Activated CD8-positive, alpha-beta T cell treated with anti-CD3 and anti-CD28 coated beads, Interleukin-2, amount 10 ng/mL, durations not matched to agents 7 days and 5 days (primary cell): ENCODE measurements at regions not wholly inside any gene's neighbourhood (a gene's known extent, or its start where the extent isn't known, plus 50 kb on each side); places are given as distances from the start of the nearest gene placed in this dataset.
A peak's percentile ranks its signal among the peaks of the same experiment; 100 is the strongest.

Experiments
- ATAC-seq: fragments of 150-1000 bp; cut with Tn5 transposase; one replicate; pipeline ENCODE4 v1.10.0; 2021; ENCODE audit warnings: moderate library complexity
- CTCF ChIA-PET: fragments of 350-600 bp; sonication (Branson Sonifier 250); formaldehyde crosslinking; loops from one replicate; lab custom pipeline; 2021; ENCODE audit warnings: antibody characterized with exemption; lab: Charles Lee
- POLR2A ChIA-PET: fragments of 350-600 bp; sonication (Branson Sonifier 250); formaldehyde crosslinking; loops from one replicate; lab custom pipeline; 2021; ENCODE audit warnings: antibody characterized with exemption; lab: Charles Lee
- DNase-seq: peaks from one replicate; pipeline ENCODE4 v3.0.0-alpha.2; 2020
- H3K27ac Mint-ChIP-seq: one replicate; pipeline ENCODE4 v1.8.0; 2021; ENCODE audit warnings: mild to moderate bottlenecking, mixed read lengths
- H3K27me3 Mint-ChIP-seq: one replicate; pipeline ENCODE4 v1.8.0; 2021; ENCODE audit warnings: low read depth, mixed read lengths
- H3K36me3 Mint-ChIP-seq: one replicate; pipeline ENCODE4 v1.8.0; 2021; ENCODE audit warnings: low read depth, mixed read lengths
- H3K4me1 Mint-ChIP-seq: one replicate; pipeline ENCODE4 v1.8.0; 2021; ENCODE audit warnings: low read depth, mixed read lengths
- H3K4me3 Mint-ChIP-seq: one replicate; pipeline ENCODE4 v1.8.0; 2021; ENCODE audit warnings: mild to moderate bottlenecking, mixed read lengths
- H3K9me3 Mint-ChIP-seq: one replicate; pipeline ENCODE4 v1.8.0; 2022; ENCODE audit warnings: mixed read lengths; ENCODE audit not compliant: insufficient read depth

DNA sequence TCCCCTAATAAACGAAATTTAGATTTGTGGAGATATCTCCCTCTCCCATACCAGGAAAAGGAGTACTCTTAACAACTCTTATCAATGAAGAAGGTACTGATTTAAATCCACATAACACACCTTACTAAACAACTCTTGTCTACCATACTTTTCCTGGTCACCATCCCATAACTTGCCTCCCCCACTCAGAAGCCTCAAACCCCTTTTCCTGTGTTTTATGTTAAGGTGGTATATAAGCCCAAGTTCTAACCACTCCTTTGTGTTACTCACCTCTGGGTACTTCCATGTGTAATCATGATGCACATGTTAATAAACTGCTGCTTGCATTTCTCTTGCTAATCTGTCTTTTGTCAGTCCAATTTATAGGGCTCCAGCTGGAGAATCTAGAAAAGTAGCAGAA, 330.7 kb downstream of the CD83 start:
- Mint-ChIP-seq H3K4me1 (peaks cover 67% of the 10 kb centered on the region), H3K27me3 (no peaks in the 10 kb centered on the region), H3K27ac (no peak overlapping the region), H3K4me3 (no peak overlapping the region), H3K36me3 (peaks cover 12% of the 10 kb centered on the region), H3K9me3 (peaks cover 4% of the 10 kb centered on the region)
- ChIA-PET CTCF (interaction anchor here (1.0 to 2.8 kb wide), 4 partner anchors 19 to 1176 kb away, joined by 3 to 8 read pairs (median 4); no protein-coding TSS in a partner anchor), POLR2A (no interaction called here)
- DNase-seq (no peak), ATAC-seq (no peak)

DNA sequence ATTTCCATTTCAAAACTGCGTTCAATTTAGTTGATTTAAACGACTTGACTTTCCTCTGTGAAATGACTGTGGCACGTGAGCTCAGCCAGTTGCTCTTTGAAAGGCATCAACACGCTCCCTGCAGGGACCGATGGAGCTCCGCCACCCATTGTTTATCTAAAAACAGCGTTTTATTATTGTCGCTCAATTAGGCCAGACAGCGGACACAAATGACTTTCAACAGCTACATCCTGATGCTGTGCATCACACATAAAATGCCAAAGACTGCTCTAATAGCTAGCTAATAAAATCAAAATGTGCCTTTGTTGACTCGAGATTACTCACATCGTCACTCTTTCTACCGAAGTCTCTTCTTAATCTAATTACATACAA, 332.5 kb downstream of the CD83 start:
- peaks cover 74% of the 10 kb centered on the region for H3K4me1 Mint-ChIP-seq
- POLR2A ChIA-PET: no interaction called here

DNA sequence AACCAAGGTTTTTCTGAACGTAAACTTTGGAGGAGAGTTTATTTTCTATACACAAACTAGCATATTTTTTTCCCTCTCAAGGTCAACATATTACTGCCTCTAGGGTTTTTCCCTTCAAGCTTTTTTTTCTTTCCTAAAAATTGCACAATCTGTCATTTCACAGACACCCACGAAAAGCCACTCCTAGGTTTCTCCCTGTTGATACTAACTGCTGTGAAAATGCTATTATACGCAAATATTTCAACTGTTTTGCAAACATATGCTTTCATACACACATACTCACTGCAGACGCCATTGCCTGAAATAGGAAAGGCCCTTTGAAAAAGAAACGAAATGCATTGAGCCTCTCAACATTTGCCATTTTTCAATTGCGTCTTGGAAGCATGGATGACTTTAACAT, 333.0 kb downstream of the CD83 start:
- peaks cover 14% of the 10 kb centered on the region for H3K36me3 Mint-ChIP-seq
- peaks cover 4% of the 10 kb centered on the region for H3K9me3 Mint-ChIP-seq
- CTCF ChIA-PET: interaction anchor here (1.0 to 2.8 kb wide), 4 partner anchors 20 to 940 kb away, joined by 3 to 8 read pairs (median 3); no protein-coding TSS in a partner anchor
- POLR2A ChIA-PET: no interaction called here
- ATAC-seq (no peak), DNase-seq (no peak)
- no peaks in the 10 kb centered on the region for H3K27me3 Mint-ChIP-seq
- H3K4me1 Mint-ChIP-seq: peaks cover 79% of the 10 kb centered on the region
- no peak overlapping the region for H3K4me3 Mint-ChIP-seq
- no peak overlapping the region for H3K27ac Mint-ChIP-seq

More for the DNA sequence above, 332.5 kb downstream of the CD83 start:
- DNase-seq: no peak
- peaks cover 4% of the 10 kb centered on the region for H3K9me3 Mint-ChIP-seq
- ATAC-seq: no peak
- CTCF ChIA-PET: interaction anchor here (0.9 to 2.8 kb wide), 5 partner anchors 21 to 261 kb away, joined by 3 to 8 read pairs (median 3); no protein-coding TSS in a partner anchor
- peaks cover 12% of the 10 kb centered on the region for H3K36me3 Mint-ChIP-seq
- no peaks in the 10 kb centered on the region for H3K27me3 Mint-ChIP-seq
- H3K27ac Mint-ChIP-seq: peak overlapping the region; percentile 85
- no peak overlapping the region for H3K4me3 Mint-ChIP-seq

DNA sequence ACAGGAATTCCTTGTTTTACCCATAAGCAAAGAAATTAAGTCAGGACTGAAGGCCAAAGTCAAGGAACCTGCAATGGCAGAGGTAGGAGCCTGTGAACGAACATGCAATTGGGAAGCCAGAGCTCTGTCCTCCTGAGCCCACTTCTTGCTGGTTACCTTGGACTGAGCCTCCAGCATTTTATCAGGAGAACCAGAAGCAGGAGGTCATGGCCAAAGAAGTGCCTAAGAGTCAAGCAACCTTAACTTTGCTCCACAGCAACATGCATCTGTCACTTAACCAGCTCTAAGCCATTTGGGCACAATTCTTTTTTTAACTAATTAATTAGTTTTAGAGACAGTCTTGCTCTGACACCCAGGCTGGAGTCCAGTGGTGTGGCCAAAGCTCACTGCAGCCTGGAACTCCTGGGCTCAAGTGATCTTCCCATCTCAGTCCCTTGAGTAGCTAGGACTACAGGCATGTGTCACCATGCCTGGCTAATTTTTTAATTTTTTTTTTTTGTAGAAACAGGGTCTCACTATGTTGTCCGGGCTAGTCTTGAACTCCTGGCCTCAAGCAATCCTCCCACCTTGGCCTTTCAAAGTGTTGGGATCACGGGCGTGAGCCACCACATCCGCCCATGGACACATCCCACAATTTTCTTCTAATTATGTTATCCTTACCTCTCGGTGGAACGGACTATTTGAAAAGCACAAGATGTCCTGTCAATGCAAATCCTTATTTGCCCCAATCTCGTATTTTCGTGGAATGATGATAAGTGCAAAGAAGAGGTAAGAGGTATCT, 334.2 kb downstream of the CD83 start:
- CTCF ChIA-PET: interaction anchor here (1.0 to 1.5 kb wide), 4 partner anchors 79 to 939 kb away, joined by 3 to 4 read pairs (median 3); no protein-coding TSS in a partner anchor
- H3K27me3 Mint-ChIP-seq: no peaks in the 10 kb centered on the region
- DNase-seq: no peak
- H3K4me1 Mint-ChIP-seq: peaks cover 84% of the 10 kb centered on the region
- ATAC-seq: no peak
- H3K36me3 Mint-ChIP-seq: peaks cover 17% of the 10 kb centered on the region
- peaks cover 4% of the 10 kb centered on the region for H3K9me3 Mint-ChIP-seq
- POLR2A ChIA-PET: interaction anchor here (0.6 to 0.8 kb wide), 2 partner anchors 57 to 160 kb away, joined by 3 read pairs; no protein-coding TSS in a partner anchor
- no peak overlapping the region for H3K27ac Mint-ChIP-seq
- H3K4me3 Mint-ChIP-seq: no peak overlapping the region

DNA sequence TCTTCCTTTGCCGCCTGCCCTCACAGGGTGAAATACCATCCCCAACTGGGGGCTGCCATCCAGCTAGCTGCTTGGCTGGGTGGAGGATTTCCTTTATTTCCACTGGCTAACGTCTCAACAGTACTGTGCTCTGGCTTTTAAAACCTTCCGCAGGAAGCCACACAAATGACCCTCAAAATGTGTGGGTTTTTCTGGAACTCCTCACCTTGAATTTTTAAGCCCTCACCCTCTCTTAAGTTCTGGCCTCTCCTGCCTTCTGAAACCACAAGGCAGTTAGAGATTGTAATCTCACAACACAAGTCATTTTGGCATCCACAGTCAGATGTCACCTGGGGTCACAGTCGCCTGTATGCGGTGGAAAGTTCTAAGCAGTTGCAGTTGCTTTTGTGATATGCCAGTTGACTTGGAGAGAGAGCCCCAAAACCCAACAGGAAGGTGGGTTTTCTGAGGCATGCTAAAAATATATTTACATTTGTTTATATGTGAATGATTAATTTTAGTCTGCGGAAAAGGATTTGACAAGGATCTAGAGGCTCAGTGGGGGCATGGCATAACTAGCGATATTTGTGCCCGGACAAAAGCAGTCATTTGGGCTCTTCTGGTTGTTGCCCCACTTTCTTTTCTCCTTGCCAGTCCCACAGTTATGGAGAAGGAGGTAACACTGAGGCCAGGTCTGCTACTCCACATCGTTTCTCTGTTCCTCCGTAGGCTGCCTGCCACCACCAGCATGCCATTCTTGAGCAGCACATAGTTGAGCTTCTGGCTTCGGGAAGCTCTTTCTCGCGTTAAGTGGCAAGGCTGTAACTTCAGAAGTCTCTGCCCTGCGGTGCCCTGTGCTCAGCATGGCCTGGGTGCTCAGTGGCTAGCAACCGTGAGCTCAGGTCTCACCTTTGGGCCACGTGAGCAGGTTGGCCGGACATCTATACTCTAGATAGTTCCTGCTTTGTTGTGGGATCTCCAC, 335.3 kb downstream of the CD83 start:
- H3K36me3 Mint-ChIP-seq: peaks cover 14% of the 10 kb centered on the region
- ChIA-PET CTCF (interaction anchor here (0.6 to 3.5 kb wide), 5 partner anchors 11 to 259 kb away, joined by 3 to 8 read pairs (median 3); no protein-coding TSS in a partner anchor), POLR2A (interaction anchor here (0.6 to 0.8 kb wide), 2 partner anchors 58 to 161 kb away, joined by 3 read pairs; no protein-coding TSS in a partner anchor)
- DNase-seq: peak; percentile 89
- H3K27ac Mint-ChIP-seq: peak overlapping the region; percentile 84
- no peaks in the 10 kb centered on the region for H3K27me3 Mint-ChIP-seq
- peak overlapping the region; percentile 55 for H3K4me3 Mint-ChIP-seq
- peaks cover 4% of the 10 kb centered on the region for H3K9me3 Mint-ChIP-seq
- peaks cover 80% of the 10 kb centered on the region for H3K4me1 Mint-ChIP-seq
- ATAC-seq: peak; percentile 75

DNA sequence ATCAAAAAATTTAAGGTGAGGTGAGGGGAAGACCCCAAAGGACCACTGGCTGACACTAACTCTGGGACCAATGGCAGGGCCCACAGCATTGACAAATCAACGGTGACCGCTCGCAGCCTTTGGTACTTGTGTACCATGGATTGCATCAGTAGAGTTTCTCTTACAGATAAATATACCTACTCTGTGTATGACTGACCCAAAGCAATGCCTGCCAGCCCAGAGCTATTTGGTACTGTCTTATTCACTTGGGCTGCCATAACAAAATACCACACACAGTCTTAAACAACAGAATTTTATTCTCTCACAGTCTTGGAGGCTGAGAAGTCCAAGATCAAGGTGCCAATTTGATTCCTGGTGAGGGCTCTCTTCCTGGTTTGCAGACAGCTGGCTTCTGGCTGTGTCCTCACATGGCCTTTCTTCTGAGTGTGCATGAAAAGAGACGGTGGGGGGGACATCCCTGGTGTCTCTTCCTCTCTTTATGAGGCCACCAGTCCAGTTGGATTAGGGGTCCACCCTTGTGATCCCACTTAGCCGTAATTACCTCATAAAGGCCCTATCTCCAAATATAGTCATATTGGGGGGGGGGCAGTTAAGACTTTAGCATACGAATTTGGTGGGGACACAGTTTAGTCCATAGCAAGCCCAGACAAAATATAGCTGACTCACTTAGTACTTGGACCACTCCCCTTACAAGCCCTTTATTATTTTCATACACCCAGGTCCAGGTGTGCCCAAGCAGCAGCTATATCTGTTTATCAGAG, 336.3 kb downstream of the CD83 start:
- H3K4me1 Mint-ChIP-seq: peaks cover 72% of the 10 kb centered on the region
- POLR2A ChIA-PET: interaction anchor here (0.7 kb wide), 1 partner anchor 124 kb away, joined by 3 read pairs; no protein-coding TSS in a partner anchor
- CTCF ChIA-PET: interaction anchor here (0.6 to 3.5 kb wide), 4 partner anchors 10 to 258 kb away, joined by 3 to 8 read pairs (median 3); no protein-coding TSS in a partner anchor
- H3K36me3 Mint-ChIP-seq: peaks cover 5% of the 10 kb centered on the region
- H3K4me3 Mint-ChIP-seq: peak overlapping the region; percentile 55
- ATAC-seq (no peak), DNase-seq (no peak)
- H3K9me3 Mint-ChIP-seq: no peaks in the 10 kb centered on the region
- H3K27me3 Mint-ChIP-seq: no peaks in the 10 kb centered on the region
- peak overlapping the region; percentile 84 for H3K27ac Mint-ChIP-seq

DNA sequence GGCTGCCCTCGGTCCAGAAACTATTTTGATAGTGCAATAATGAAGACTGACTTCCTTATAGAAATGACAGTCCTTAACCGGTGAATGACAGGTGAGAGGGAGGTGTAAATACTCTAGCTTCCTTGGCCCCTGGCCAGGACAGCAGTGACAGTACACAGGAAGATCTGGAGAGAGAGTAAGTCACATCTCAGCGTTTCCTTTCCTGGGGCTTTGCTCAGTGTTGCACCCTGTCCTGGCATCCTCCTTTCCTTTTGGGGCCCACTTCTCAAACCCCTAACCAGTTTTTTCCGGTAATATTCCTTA, 336.9 kb downstream of the CD83 start:
- H3K9me3 Mint-ChIP-seq: no peaks in the 10 kb centered on the region
- peak overlapping the region; percentile 5 for H3K4me3 Mint-ChIP-seq
- peak overlapping the region; percentile 75 for H3K27ac Mint-ChIP-seq
- H3K4me1 Mint-ChIP-seq: peaks cover 67% of the 10 kb centered on the region
- POLR2A ChIA-PET: interaction anchor here (0.7 kb wide), 1 partner anchor 124 kb away, joined by 3 read pairs; no protein-coding TSS in a partner anchor
- CTCF ChIA-PET: interaction anchor here (1.1 to 3.5 kb wide), 2 partner anchors 243 to 257 kb away, joined by 3 to 8 read pairs; no protein-coding TSS in a partner anchor
- no peaks in the 10 kb centered on the region for H3K27me3 Mint-ChIP-seq
- H3K36me3 Mint-ChIP-seq: peaks cover 5% of the 10 kb centered on the region
- peak; percentile 52 for DNase-seq
- ATAC-seq: no peak

DNA sequence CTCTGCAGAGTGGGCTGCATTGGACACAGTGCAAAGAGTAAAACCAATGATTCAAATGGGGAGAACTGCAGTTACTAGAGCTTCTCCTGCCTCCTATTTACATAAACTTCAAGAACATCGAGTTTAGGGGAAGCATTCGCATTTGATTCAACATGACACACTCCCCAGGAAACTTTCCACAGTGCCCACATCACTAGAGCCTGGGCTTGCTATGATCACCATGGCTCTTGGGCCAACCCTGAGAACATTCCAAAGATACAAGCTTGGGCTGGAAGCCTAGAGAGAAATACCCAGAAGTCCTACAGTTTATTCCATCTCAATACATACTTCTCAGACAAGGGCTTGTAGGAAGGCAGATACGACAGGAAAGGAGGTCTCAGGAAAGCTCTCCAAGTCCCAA, 337.9 kb downstream of the CD83 start:
- CTCF ChIA-PET: interaction anchor here (1.1 to 3.5 kb wide), 2 partner anchors 244 to 256 kb away, joined by 3 to 8 read pairs; no protein-coding TSS in a partner anchor
- DNase-seq (no peak), ATAC-seq (no peak)
- Mint-ChIP-seq H3K4me3 (no peak overlapping the region), H3K27ac (no peak overlapping the region), H3K4me1 (peaks cover 60% of the 10 kb centered on the region), H3K36me3 (peaks cover 7% of the 10 kb centered on the region), H3K27me3 (no peaks in the 10 kb centered on the region), H3K9me3 (peaks cover 4% of the 10 kb centered on the region)
- POLR2A ChIA-PET: interaction anchor here (0.6 to 0.7 kb wide), 2 partner anchors 102 to 319 kb away, joined by 3 read pairs; no protein-coding TSS in a partner anchor

DNA sequence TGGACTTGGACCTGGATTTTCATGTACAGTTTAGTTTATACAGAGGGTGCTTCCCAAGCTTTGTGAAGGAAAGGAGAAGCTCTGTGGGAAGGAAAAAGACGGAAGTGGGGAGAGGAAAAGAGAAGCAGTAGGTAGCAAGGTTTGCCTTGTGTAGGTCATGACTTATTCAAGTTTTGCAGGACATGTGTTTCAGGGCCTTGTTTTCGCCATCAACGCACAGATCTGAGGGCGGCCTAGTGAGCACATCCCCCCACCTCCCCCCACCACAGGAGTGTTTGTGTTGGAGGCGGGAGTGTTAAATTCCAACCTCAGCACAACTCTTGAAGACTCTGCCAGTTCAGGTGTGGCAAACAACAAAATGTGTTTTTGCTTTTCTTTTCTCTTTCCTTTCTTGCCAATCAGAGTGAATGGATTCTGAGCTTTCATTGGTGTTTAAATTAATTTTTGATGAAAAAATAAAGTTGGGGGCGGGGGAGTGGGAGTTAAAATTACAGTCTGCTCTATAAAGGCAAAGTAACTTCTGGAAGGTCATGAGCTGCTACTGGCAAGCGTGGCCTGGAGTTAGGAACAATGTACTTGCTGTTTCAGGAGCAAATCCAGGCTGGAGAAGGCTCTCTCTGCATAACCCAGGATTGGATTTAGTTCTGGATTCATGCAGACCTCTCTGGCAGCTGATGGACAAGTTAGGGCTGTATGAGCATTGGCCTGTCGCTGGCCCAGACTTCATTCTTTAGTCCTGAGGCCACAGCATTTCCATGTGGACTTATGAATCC, 338.5 kb downstream of the CD83 start:
- Mint-ChIP-seq H3K36me3 (peaks cover 11% of the 10 kb centered on the region), H3K27me3 (no peaks in the 10 kb centered on the region), H3K4me3 (no peak overlapping the region), H3K4me1 (peaks cover 55% of the 10 kb centered on the region), H3K9me3 (peaks cover 4% of the 10 kb centered on the region), H3K27ac (no peak overlapping the region)
- ChIA-PET CTCF (interaction anchor here (3.5 kb wide), 1 partner anchor 255 kb away, joined by 8 read pairs; no protein-coding TSS in a partner anchor), POLR2A (no interaction called here)
- ATAC-seq (no peak), DNase-seq (no peak)

DNA sequence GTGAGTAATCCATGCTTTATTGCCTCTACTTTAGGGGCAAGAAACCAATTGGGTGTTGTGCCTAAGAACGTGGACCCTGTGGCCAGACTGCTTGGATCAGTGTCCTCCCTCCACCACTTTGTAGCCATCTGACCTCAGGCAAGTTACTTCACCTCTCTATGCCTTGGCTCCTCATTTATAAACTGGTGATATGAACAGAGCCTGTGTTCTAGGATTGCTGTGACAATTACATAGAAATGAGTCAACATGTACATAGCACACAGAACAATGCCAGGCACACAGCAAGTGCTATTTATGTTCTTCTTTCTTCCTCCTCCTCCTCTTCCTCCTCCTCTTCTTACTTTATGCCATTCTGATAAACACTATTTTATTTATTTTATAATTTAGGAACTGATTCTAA, 339.4 kb downstream of the CD83 start:
- ChIA-PET CTCF (no interaction called here), POLR2A (no interaction called here)
- H3K36me3 Mint-ChIP-seq: peaks cover 15% of the 10 kb centered on the region
- peaks cover 9% of the 10 kb centered on the region for H3K9me3 Mint-ChIP-seq
- no peak overlapping the region for H3K27ac Mint-ChIP-seq
- no peak overlapping the region for H3K4me3 Mint-ChIP-seq
- ATAC-seq (no peak), DNase-seq (no peak)
- peaks cover 48% of the 10 kb centered on the region for H3K4me1 Mint-ChIP-seq
- no peaks in the 10 kb centered on the region for H3K27me3 Mint-ChIP-seq
